Upper lobe of left lung (tissue), 4 donors: ENCODE measurements at regions not wholly inside any gene's neighbourhood (a gene's known extent, or its start where the extent isn't known, plus 50 kb on each side); places are given as distances from the start of the nearest gene placed in this dataset.

Experiments used
- EP300 ChIP-seq, 4 donors: sonication (generic); formaldehyde crosslinking; IDR thresholded peaks; one replicate each; pipeline ENCODE4 v1.5.1; 2017; ENCODE audit warnings: antibody characterized with exemption in 4 of 4, control low read depth in 2 of 4
- POLR2AphosphoS5 ChIP-seq, 2 donors: sonication (generic); formaldehyde crosslinking; IDR thresholded peaks; one replicate each; pipeline ENCODE4 v1.5.1; 2017; ENCODE audit warnings: antibody characterized with exemption in 2 of 2

DNA sequence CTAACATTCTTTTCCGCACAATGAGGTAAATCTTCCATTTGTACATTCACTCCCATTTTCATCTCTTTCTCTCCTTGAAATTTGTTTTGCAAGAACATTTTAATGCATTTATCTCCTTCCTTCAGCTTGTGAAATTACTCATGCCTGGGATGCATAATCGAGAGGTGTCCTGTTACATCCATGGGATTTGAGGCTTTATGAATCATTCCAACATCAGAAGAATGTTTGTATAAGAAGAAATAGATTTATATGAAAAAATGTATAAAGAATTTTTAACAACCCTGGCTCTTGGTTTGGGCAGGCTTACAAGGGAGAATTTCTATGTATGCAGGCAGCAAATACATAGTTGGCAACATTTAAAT lies 93.2 kb upstream of the MBNL1 start:
- no peak for TF ChIP-seq EP300 (IDR thresholded peaks at IDR 0.05)
- no peak for TF ChIP-seq POLR2AphosphoS5 (IDR thresholded peaks at IDR 0.05)
